ENCODE measurements at regions not wholly inside any gene's neighbourhood (a gene's known extent, or its start where the extent isn't known, plus 50 kb on each side); places are given as distances from the start of the nearest gene placed in this dataset.

DNA sequence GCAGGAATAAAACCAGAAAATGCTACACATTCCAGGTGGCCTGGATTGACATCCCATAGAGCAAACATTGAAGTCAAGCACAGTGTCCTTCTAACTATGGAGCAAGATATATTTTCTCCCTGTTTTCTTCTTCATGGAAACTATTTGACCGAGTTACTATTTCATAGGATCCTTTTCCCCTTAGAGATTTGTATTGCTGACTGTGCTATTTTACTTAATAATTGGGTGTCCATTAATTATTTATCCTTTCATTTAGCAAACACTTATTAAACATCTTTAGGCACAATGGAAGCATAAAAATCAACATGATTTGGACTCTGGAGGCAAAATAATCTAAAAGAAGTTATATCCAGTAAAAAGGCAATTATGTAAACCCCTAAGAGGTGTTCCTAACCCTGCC is 782.8 kb upstream of the ACVR2A start:
- TF ChIP-seq, protein P1, sequence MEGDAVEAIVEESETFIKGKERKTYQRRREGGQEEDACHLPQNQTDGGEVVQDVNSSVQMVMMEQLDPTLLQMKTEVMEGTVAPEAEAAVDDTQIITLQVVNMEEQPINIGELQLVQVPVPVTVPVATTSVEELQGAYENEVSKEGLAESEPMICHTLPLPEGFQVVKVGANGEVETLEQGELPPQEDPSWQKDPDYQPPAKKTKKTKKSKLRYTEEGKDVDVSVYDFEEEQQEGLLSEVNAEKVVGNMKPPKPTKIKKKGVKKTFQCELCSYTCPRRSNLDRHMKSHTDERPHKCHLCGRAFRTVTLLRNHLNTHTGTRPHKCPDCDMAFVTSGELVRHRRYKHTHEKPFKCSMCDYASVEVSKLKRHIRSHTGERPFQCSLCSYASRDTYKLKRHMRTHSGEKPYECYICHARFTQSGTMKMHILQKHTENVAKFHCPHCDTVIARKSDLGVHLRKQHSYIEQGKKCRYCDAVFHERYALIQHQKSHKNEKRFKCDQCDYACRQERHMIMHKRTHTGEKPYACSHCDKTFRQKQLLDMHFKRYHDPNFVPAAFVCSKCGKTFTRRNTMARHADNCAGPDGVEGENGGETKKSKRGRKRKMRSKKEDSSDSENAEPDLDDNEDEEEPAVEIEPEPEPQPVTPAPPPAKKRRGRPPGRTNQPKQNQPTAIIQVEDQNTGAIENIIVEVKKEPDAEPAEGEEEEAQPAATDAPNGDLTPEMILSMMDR (conservative IDR thresholded peaks at IDR 0.05; ENCODE audit: low read depth, low read length): no peak
- no peak for TF ChIP-seq EZH2 (IDR thresholded peaks at IDR 0.05; ENCODE audit: borderline replicate concordance, low read depth, low read length, poor library complexity, severe bottlenecking)
